H1 (cell line): ENCODE measurements at regions not wholly inside any gene's neighbourhood (a gene's known extent, or its start where the extent isn't known, plus 50 kb on each side); places are given as distances from the start of the nearest gene placed in this dataset.

Experiments
- FOSL1 ChIP-seq: IDR thresholded peaks from 2 replicates; pipeline ENCODE4 v1.6.1; 2011; ENCODE audit warnings: mild to moderate bottlenecking, low read depth, low read length, moderate library complexity; ENCODE audit not compliant: insufficient read depth
- JUND ChIP-seq: IDR thresholded peaks from 2 replicates; pipeline ENCODE4 v1.6.1; 2011; ENCODE audit warnings: mild to moderate bottlenecking, improper control_type of control experiment, low read length
- NANOG ChIP-seq: IDR thresholded peaks from 2 replicates; pipeline ENCODE4 v1.6.1; 2011; ENCODE audit warnings: low read length, low read depth, mild to moderate bottlenecking, inconsistent platforms; ENCODE audit not compliant: insufficient read depth, poor library complexity, severe bottlenecking

GRCh38 chr11:133676265-133676664 lies 144.0 kb upstream of the OPCML start (continued):
- no peak for TF ChIP-seq FOSL1
- TF ChIP-seq JUND = no peak
- TF ChIP-seq NANOG = no peak
- TF ChIP-seq, all 59 proteins: peak for 0
